ENCODE measurements at regions not wholly inside any gene's neighbourhood (a gene's known extent, or its start where the extent isn't known, plus 50 kb on each side); places are given as distances from the start of the nearest gene placed in this dataset.

- Mint-ChIP-seq H3K36me3 (ENCODE audit: insufficient read depth, unreplicated experiment) (no peaks in the 10 kb centered on the region), H3K27me3 (ENCODE audit: insufficient read depth, unreplicated experiment) (no peaks in the 10 kb centered on the region), H3K27ac (ENCODE audit: low read depth, unreplicated experiment) (peak overlapping the region; percentile 91), H3K4me3 (ENCODE audit: unreplicated experiment) (no peak overlapping the region), H3K9me3 (ENCODE audit: unreplicated experiment) (no peaks in the 10 kb centered on the region), H3K4me1 (ENCODE audit: insufficient read depth, unreplicated experiment) (peaks cover 40% of the 10 kb centered on the region)
- BruUV-seq (replicated peaks), result no TSS peak
- TF ChIP-seq CTCF (IDR thresholded peaks at IDR 0.05; ENCODE audit: unreplicated experiment), result no peak
- ChIA-PET CTCF (interaction anchor here (0.6 to 3.5 kb wide), 3 partner anchors 7 to 533 kb away, joined by 3 to 50 read pairs (median 16); no protein-coding TSS in a partner anchor), POLR2A (interaction anchor here (1.3 to 6.7 kb wide), 9 partner anchors 7 to 222 kb away, joined by 4 to 79 read pairs (median 8); no protein-coding TSS in a partner anchor)
- DNase-seq (ENCODE audit: unreplicated experiment), result no peak
- intact Hi-C loops (cut with micrococcal nuclease), result loop anchor here (10.0 kb wide), 1 partner anchor 316 kb away; the partner anchor contains the start of gene BBX
Measured at GRCh38 chr3:107208796-107209195, 168.4 kb upstream of the CCDC54 start.

GRCh38 chr3:107209302-107209990 is 167.8 kb upstream of the CCDC54 start:
- Mint-ChIP-seq H3K27me3 (ENCODE audit: insufficient read depth, unreplicated experiment) (no peaks in the 10 kb centered on the region), H3K4me1 (ENCODE audit: insufficient read depth, unreplicated experiment) (peaks cover 40% of the 10 kb centered on the region), H3K9me3 (ENCODE audit: unreplicated experiment) (no peaks in the 10 kb centered on the region), H3K36me3 (ENCODE audit: insufficient read depth, unreplicated experiment) (no peaks in the 10 kb centered on the region), H3K4me3 (ENCODE audit: unreplicated experiment) (no peak overlapping the region), H3K27ac (ENCODE audit: low read depth, unreplicated experiment) (peak overlapping the region; percentile 91)
- DNase-seq (ENCODE audit: unreplicated experiment), result no peak
- ChIA-PET POLR2A (interaction anchor here (1.1 to 6.7 kb wide), 8 partner anchors 11 to 315 kb away, joined by 3 to 79 read pairs (median 16); no protein-coding TSS in a partner anchor), CTCF (interaction anchor here (0.6 to 3.5 kb wide), 6 partner anchors 6 to 532 kb away, joined by 3 to 50 read pairs (median 6); no protein-coding TSS in a partner anchor)
- no peak for TF ChIP-seq CTCF (IDR thresholded peaks at IDR 0.05; ENCODE audit: unreplicated experiment)
- no TSS peak for BruUV-seq (replicated peaks)
- intact Hi-C loops (cut with micrococcal nuclease), result loop anchor here (10.0 kb wide), 1 partner anchor 315 kb away; the partner anchor contains the start of gene BBX

- no peak overlapping the region for H3K4me3 Mint-ChIP-seq (ENCODE audit: unreplicated experiment)
- peaks cover 57% of the 10 kb centered on the region for H3K4me1 Mint-ChIP-seq (ENCODE audit: insufficient read depth, unreplicated experiment)
Measured at GRCh38 chr3:107211608-107212007, 165.6 kb upstream of the CCDC54 start.

More at GRCh38 chr3:107211608-107212007, 165.6 kb upstream of the CCDC54 start:
- no TSS peak for BruUV-seq (replicated peaks)
- intact Hi-C loops (cut with micrococcal nuclease), result no loop called here
- ChIA-PET POLR2A (interaction anchor here (0.6 to 6.7 kb wide), 5 partner anchors 9 to 405 kb away, joined by 3 to 68 read pairs (median 24); no protein-coding TSS in a partner anchor), CTCF (interaction anchor here (0.8 to 0.9 kb wide), 2 partner anchors 14 to 24 kb away, joined by 3 to 4 read pairs; no protein-coding TSS in a partner anchor)
- H3K9me3 Mint-ChIP-seq (ENCODE audit: unreplicated experiment), result no peaks in the 10 kb centered on the region
- no peaks in the 10 kb centered on the region for H3K27me3 Mint-ChIP-seq (ENCODE audit: insufficient read depth, unreplicated experiment)
- peak overlapping the region; percentile 18 for H3K27ac Mint-ChIP-seq (ENCODE audit: low read depth, unreplicated experiment)
- TF ChIP-seq CTCF (IDR thresholded peaks at IDR 0.05; ENCODE audit: unreplicated experiment), result no peak
- DNase-seq (ENCODE audit: unreplicated experiment), result peak; percentile 67
- no peaks in the 10 kb centered on the region for H3K36me3 Mint-ChIP-seq (ENCODE audit: insufficient read depth, unreplicated experiment)
